SU-DHL-6 (cell line): ENCODE measurements at regions not wholly inside any gene's neighbourhood (a gene's known extent, or its start where the extent isn't known, plus 50 kb on each side); places are given as distances from the start of the nearest gene placed in this dataset.

Experiments
- CTCF ChIP-seq: fragments of 200-600 bp; sonication (generic); IDR thresholded peaks from one replicate; pipeline ENCODE4 v1.5.1; 2017; ENCODE audit warnings: antibody characterized with exemption, mild to moderate bottlenecking, low read length, moderate library complexity; ENCODE audit not compliant: insufficient read depth, poor library complexity, severe bottlenecking
- EZH2phosphoT487 ChIP-seq: fragments of 200-600 bp; sonication (generic), shearing (Covaris generic); conservative IDR thresholded peaks from 2 replicates; pipeline ENCODE4 v1.6.1; 2018; ENCODE audit warnings: mild to moderate bottlenecking, antibody characterized with exemption, low read length, moderate library complexity, mixed read lengths

DNA sequence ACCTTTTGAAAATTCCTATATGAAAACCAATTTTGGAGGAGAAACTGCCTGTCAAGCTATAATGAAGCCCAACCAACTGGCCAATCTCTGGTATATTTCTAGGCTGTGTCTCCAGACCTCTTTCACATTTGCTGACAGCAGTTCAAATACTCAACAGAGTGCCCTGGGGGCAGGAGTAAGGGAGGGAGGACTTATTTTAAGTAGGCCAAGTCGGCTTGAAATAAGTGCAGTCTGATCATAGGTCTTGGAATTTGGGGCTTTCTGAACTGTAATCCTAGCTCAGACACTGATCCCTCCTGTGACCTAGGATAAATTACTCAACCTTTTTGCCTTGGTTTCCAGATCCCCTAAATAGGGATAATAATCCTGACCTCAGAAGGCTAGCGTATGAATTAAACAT is 59.4 kb upstream of the SLC7A11 start:
- TF ChIP-seq CTCF (no peak), EZH2phosphoT487 (no peak)
